HFF-Myc (cell line): ENCODE measurements at regions not wholly inside any gene's neighbourhood (a gene's known extent, or its start where the extent isn't known, plus 50 kb on each side); places are given as distances from the start of the nearest gene placed in this dataset.

Experiments
- DNase-seq: peaks from one replicate; pipeline ENCODE4 v3.0.0-alpha.2; 2011; ENCODE audit warnings: low read depth; ENCODE audit errors: extremely low read depth
- H3K4me3 ChIP-seq: replicated peaks from 2 replicates; pipeline ENCODE4 v1.5.1; 2011; ENCODE audit warnings: low read depth, mild to moderate bottlenecking, control low read depth, low read length
- TF ChIP-seq, protein P1 (sequence below): IDR thresholded peaks from 2 replicates; pipeline ENCODE4 v1.5.1; 2012; ENCODE audit warnings: mild to moderate bottlenecking, low read depth, low read length, control low read depth; ENCODE audit errors: missing control alignments

DNA sequence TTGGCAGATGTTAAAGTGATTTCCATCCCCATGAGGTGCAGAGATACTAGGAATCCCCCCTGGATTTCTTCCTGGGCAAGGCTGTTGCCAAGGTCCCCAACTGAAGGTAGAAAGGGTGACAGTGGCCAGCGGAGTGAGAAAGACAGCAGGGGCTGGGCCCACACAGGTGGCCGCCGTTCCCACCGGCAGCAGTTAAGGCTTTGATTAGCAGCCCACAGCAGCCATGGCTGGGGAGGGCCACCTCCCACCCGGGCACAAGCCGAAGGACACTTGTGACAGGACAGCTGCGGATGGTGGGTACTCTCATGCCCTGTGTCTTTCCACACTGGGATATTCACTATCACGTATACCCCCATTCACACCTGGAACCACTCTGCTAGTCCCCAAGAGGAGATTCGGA lies 63.9 kb upstream of the CDYL start:
- TF ChIP-seq, protein P1, sequence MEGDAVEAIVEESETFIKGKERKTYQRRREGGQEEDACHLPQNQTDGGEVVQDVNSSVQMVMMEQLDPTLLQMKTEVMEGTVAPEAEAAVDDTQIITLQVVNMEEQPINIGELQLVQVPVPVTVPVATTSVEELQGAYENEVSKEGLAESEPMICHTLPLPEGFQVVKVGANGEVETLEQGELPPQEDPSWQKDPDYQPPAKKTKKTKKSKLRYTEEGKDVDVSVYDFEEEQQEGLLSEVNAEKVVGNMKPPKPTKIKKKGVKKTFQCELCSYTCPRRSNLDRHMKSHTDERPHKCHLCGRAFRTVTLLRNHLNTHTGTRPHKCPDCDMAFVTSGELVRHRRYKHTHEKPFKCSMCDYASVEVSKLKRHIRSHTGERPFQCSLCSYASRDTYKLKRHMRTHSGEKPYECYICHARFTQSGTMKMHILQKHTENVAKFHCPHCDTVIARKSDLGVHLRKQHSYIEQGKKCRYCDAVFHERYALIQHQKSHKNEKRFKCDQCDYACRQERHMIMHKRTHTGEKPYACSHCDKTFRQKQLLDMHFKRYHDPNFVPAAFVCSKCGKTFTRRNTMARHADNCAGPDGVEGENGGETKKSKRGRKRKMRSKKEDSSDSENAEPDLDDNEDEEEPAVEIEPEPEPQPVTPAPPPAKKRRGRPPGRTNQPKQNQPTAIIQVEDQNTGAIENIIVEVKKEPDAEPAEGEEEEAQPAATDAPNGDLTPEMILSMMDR: no peak
- no peak overlapping the region for H3K4me3 ChIP-seq
- no peak for DNase-seq

DNA sequence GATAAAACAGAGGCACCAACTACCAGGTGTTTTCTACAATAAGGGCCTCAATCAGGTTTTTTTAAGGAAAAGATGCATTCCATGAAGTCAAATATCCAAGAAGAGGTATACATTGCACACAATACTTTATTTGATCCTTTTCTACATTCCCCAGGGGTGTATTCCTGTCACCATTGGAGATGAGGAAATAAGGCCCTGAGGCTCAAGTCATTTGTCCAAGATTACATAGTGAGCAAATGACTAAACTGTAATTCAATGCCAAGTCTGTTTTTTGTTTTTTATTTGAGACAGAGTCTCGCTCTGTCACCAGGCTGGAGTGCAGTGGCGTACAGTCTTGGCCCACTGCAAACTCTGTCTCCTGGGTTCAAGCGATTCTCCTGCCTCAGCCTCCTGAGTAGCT lies 69.2 kb upstream of the CDYL start:
- DNase-seq: no peak
- H3K4me3 ChIP-seq: no peak overlapping the region
- TF ChIP-seq, protein P1: no peak

DNA sequence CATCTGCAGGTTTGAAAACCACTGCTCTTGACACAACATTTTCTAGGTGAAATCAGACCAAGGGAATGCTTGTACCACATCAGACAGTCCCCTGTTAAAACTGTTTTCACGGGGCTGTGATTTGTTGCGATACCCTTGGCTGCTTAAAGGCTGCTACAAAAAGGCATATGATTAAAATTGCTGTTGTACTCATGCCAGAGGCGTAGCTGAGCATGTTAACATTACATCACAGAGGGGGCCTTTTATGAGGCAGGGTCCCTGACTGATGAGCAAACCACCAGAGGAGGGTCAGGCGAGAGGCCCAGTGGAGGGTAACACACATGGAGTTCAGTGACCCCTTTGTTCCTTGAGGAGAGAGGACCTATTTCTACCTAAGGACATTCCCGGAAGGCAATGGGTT lies 70.4 kb upstream of the CDYL start:
- no peak overlapping the region for H3K4me3 ChIP-seq
- no peak for DNase-seq
- TF ChIP-seq, protein P1: no peak

DNA sequence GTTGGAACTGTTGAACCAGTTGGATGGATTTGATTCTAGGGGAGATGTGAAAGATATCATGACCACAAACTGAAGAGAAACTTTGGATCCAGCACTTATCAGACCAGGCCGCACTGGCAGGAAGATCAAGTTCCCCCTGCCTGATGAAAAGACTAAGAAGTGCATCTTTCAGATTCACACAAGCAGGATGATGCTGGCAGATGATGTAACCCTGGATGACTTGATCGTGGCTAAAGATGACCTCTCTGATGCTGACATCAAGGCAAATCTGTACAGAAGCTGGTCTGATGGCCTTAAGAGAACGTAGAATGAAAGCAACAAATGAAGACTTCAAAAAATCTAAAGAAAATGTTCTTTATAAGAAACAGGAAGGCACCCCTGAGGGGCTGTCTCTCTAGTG lies 72.8 kb upstream of the CDYL start:
- TF ChIP-seq, protein P1: no peak
- no peak for DNase-seq

DNA sequence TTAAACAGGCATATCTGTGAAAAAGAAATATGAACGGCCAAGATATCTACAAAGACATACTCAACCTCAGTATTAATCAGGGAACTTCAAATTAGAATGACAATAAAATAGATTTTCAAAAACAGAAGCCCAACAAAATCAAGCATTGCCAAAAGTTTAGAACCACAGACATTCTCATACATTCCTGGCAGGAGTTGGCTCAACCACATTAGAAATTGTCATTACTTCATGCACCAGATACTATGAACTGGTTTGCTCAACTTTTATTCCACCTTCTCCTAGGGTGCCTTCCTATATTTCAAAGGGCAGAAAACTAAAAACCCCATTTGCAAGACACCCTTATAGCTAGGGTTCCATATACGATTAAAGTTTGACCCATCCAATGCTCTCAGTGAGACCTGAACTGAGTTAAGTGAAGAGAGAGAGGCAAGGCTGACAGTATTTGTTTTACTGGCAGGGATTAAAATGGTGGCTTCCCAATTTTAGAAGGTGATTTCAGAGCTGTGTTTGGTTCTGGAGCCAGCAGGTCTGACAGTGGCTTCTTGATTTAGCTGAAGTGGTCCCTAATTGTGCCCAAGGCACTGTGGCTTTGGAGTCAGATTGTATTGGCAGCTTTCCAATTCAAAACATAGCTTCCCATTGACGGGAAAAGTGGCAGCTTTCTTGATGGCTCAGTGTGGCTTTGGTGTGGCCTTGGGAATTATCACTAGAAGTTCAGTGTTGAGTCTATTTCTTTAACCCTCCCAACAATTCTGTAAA lies 77.1 kb upstream of the CDYL start:
- no peak for DNase-seq
- no peak overlapping the region for H3K4me3 ChIP-seq
- TF ChIP-seq, protein P1: no peak

More for the DNA sequence above, 72.8 kb upstream of the CDYL start:
- H3K4me3 ChIP-seq: no peak overlapping the region

DNA sequence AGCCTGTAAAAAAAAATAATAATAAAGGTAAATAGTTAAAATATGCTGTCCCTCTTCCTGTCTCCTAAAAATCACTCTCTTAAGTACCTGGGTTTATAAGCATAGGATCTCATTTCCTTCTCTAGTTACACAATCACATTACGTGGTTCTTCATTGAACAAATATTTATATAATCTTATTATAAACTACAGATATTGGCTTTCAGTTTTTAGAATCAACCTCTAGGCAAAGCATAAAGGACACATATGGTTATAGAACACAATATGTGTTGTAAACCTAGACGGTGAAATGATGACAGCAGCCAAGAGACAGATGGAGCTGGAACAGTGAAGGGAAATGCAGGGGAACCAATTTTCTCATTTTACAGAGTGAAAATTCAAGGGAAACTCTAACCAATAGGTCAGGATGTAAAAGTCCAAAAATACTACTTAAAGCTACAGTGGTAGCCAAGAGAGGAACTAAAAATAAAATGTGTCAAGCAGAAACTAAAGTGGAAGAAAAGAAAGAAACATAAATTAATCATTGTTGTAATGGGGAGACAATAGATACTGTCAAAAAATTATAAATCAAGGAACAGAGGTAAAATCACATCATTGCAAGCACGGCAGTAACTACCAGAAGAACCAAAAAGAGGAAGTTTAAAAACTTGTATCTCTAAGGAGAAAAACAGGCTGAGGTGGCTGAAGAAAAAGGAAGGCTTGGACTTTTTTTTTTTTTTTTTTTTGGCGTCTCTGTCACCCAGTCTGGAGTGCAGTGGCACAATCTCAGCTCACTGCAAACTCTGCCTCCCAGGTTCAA lies 82.8 kb upstream of the CDYL start:
- H3K4me3 ChIP-seq: no peak overlapping the region
- TF ChIP-seq, protein P1: no peak
- no peak for DNase-seq

DNA sequence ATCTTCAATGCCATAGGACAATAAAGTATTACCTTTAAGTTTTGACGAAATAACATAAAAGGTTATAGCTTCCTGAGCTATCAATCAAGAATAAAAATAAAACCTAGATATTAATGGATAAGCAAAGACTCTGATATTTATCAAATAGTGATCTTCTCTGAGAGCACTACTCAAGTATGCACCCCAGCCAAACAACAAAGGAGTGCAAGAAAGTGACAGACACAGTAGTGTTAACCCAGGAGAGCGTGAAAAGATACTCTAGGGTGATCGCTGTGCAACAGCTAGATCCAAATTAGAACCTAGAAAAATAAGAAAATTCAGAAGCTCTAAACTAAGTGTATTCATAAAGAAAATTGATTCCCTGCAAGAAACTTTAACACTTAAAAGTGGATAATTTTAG lies 83.5 kb upstream of the CDYL start:
- H3K4me3 ChIP-seq: no peak overlapping the region
- no peak for DNase-seq
- TF ChIP-seq, protein P1: no peak
